Stimulated activated CD4-positive, alpha-beta T cell treated with anti-CD3 and anti-CD28 coated beads, Interleukin-2, amount 100 ng/mL, for 48 hours (primary cell): ENCODE measurements at regions not wholly inside any gene's neighbourhood (a gene's known extent, or its start where the extent isn't known, plus 50 kb on each side); places are given as distances from the start of the nearest gene placed in this dataset.

ENCODE experiments used
- DNase-seq, 2 donors: peaks; one replicate each; pipeline ENCODE4 v3.0.0-alpha.2; 2020

- DNase-seq = no peak
These were observed 377.3 kb downstream of the SETD4 start for GRCh38 chr21:35682904-35683549.

GRCh38 chr21:35681946-35682345 lies 378.4 kb downstream of the SETD4 start:
- no peak for DNase-seq

GRCh38 chr21:35679076-35679475 lies 381.2 kb downstream of the SETD4 start:
- no peak for DNase-seq

GRCh38 chr21:35678393-35678792 lies 381.9 kb downstream of the SETD4 start:
- no peak for DNase-seq

- DNase-seq = no peak
These were observed 383.0 kb downstream of the SETD4 start for GRCh38 chr21:35677298-35677841.

- DNase-seq = no peak
These were observed 385.3 kb downstream of the SETD4 start for GRCh38 chr21:35674895-35675470.

- DNase-seq = no peak
These were observed 386.1 kb downstream of the SETD4 start for GRCh38 chr21:35674091-35674671.

- no peak for DNase-seq
These were observed 388.0 kb downstream of the SETD4 start for GRCh38 chr21:35672313-35672712.

- DNase-seq = no peak
These were observed 395.6 kb downstream of the SETD4 start for GRCh38 chr21:35664683-35665082.

- no peak for DNase-seq
These were observed 396.3 kb downstream of the SETD4 start for GRCh38 chr21:35663856-35664606.

- DNase-seq = no peak
These were observed 402.1 kb downstream of the SETD4 start for GRCh38 chr21:35658242-35658641.

GRCh38 chr21:35652872-35653271 lies 407.5 kb downstream of the SETD4 start:
- no peak for DNase-seq

GRCh38 chr21:35652196-35652595 lies 408.1 kb downstream of the SETD4 start:
- DNase-seq = no peak

GRCh38 chr21:35651196-35651595 lies 409.1 kb downstream of the SETD4 start:
- no peak for DNase-seq

- no peak for DNase-seq
These were observed 411.1 kb downstream of the SETD4 start for GRCh38 chr21:35649186-35649585.

- no peak for DNase-seq
These were observed 411.8 kb downstream of the SETD4 start for GRCh38 chr21:35648512-35648911.

- no peak for DNase-seq
These were observed 413.7 kb downstream of the SETD4 start for GRCh38 chr21:35646606-35647005.

- no peak for DNase-seq
These were observed 414.3 kb downstream of the SETD4 start for GRCh38 chr21:35645991-35646390.

- no peak for DNase-seq
These were observed 415.8 kb downstream of the SETD4 start for GRCh38 chr21:35644523-35644922.

- no peak for DNase-seq
These were observed 417.1 kb downstream of the SETD4 start for GRCh38 chr21:35643176-35643575.

- DNase-seq = no peak
These were observed 418.9 kb downstream of the SETD4 start for GRCh38 chr21:35641271-35642016.

- no peak for DNase-seq
These were observed 422.9 kb downstream of the SETD4 start for GRCh38 chr21:35637431-35637830.

- no peak for DNase-seq
These were observed 424.3 kb downstream of the SETD4 start for GRCh38 chr21:35635994-35636393.
